Tibial nerve (tissue), 3 donors: ENCODE measurements at regions not wholly inside any gene's neighbourhood (a gene's known extent, or its start where the extent isn't known, plus 50 kb on each side); places are given as distances from the start of the nearest gene placed in this dataset.

Source experiments
- CTCF ChIP-seq, 5 experiments: fragments of 200-600 bp in 3 of 5; fragments of 450-650 bp in 2 of 5; sonication (generic) in 3 of 5; IDR thresholded peaks; one replicate each; pipeline ENCODE4 v1.5.1; 2016 to 2019; ENCODE audit warnings: antibody characterized with exemption in 5 of 5, mild to moderate bottlenecking in 3 of 5, moderate library complexity in 2 of 5
- POLR2A ChIP-seq, 2 donors: fragments of 450-650 bp; IDR thresholded peaks; one replicate each; pipeline ENCODE4 v1.6.1; 2017; ENCODE audit warnings: antibody characterized with exemption in 2 of 2, mild to moderate bottlenecking in 2 of 2, moderate library complexity in 2 of 2

DNA sequence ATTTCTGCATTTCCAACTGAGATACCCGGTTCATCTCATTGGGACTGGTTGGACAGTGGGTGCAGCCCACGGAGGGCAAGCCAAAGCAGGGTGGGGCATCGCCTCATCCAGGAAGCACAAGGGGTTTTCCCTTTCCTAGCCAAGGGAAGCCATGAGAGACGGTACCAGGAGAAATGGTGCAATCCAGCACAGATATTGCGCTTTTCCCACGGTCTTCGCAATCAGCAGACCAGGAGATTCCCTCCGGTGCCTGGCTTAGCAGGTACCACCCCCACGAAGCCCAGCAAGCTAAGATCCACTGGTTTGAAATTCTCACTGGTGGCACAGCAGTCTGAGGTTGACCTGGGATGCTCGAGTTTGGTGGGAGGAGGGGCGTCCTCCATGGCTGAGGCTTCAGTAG is 527.0 kb downstream of the TLE1 start:
- TF ChIP-seq CTCF (IDR thresholded peaks at IDR 0.05) (no peak), POLR2A (IDR thresholded peaks at IDR 0.05) (no peak)
